HUES48 (cell line): ENCODE measurements at regions not wholly inside any gene's neighbourhood (a gene's known extent, or its start where the extent isn't known, plus 50 kb on each side); places are given as distances from the start of the nearest gene placed in this dataset.

Experiments used
- H3K27ac ChIP-seq: one replicate; pipeline ENCODE4 v1.7.0; 2013; ENCODE audit warnings: low read depth, low read length, inconsistent platforms
- H3K27me3 ChIP-seq: 2 replicates; pipeline ENCODE4 v1.6.1; 2013; ENCODE audit warnings: mild to moderate bottlenecking, low read length; ENCODE audit not compliant: control insufficient read depth, insufficient read depth
- H3K36me3 ChIP-seq: 2 replicates; pipeline ENCODE4 v1.6.1; 2013; ENCODE audit warnings: low read length; ENCODE audit not compliant: control insufficient read depth, insufficient read depth
- H3K4me1 ChIP-seq: 2 replicates; pipeline ENCODE4 v1.6.1; 2013; ENCODE audit warnings: mild to moderate bottlenecking, low read length; ENCODE audit not compliant: control insufficient read depth, insufficient read depth
- H3K4me3 ChIP-seq: 2 replicates; pipeline ENCODE4 v1.5.1; 2013; ENCODE audit warnings: mild to moderate bottlenecking, low read depth, low read length
- H3K9ac ChIP-seq: 2 replicates; pipeline ENCODE4 v1.6.1; 2013; ENCODE audit warnings: mild to moderate bottlenecking, low read depth, low read length, moderate library complexity
- H3K9me3 ChIP-seq: 2 replicates; pipeline ENCODE4 v1.6.1; 2013; ENCODE audit warnings: low read length; ENCODE audit not compliant: control insufficient read depth, insufficient read depth

GRCh38 chr14:76322594-76323220 lies 53.2 kb upstream of the ESRRB start:
- Histone ChIP-seq H3K36me3 (no peaks in the 10 kb centered on the region), H3K9ac (no peak overlapping the region), H3K4me1 (no peaks in the 10 kb centered on the region), H3K9me3 (no peaks in the 10 kb centered on the region), H3K27ac (no peak overlapping the region), H3K27me3 (no peaks in the 10 kb centered on the region; the same call in 1 of the 2 replicates), H3K4me3 (no peak overlapping the region)

DNA sequence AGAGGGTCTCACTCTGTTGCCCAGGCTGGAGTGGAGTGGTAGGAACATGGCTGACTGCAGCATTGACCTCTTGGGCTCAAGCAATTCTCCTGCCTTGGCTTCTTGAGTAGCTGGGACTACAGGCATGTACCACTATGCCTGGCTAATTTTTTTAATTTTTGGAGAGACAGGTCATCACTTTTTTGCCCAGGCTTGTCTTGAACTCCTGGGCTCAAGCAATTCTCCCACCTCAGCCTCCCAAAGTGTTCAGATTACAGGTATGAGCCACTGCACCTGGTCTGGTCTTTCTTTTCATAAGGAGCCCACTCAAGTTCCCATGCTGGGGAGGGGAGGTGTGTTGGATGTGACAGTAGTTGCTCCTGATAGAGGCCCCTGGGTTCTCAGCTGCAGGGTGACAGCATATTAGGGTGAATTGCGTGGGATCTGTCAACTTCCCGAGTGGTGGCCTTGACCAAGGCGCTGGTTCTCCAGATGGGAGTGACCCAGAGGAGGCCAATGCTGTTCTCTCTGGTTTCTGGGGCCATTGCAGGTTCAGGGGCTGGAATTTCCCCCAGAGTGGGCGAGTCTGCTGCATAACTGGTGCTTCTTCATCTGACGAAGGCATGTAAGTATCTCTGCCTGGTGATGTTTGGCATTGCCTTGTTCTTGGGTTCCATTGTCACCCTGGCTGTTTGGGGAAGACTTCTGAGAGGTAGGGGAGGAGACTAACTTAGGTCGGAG lies 52.4 kb upstream of the ESRRB start:
- peaks cover 7% of the 10 kb centered on the region for H3K27me3 ChIP-seq
- no peaks in the 10 kb centered on the region for H3K9me3 ChIP-seq
- peaks cover 3% of the 10 kb centered on the region for H3K4me1 ChIP-seq
- no peaks in the 10 kb centered on the region for H3K36me3 ChIP-seq
- H3K9ac ChIP-seq, result no peak overlapping the region
- H3K4me3 ChIP-seq, result no peak overlapping the region
- no peak overlapping the region for H3K27ac ChIP-seq

DNA sequence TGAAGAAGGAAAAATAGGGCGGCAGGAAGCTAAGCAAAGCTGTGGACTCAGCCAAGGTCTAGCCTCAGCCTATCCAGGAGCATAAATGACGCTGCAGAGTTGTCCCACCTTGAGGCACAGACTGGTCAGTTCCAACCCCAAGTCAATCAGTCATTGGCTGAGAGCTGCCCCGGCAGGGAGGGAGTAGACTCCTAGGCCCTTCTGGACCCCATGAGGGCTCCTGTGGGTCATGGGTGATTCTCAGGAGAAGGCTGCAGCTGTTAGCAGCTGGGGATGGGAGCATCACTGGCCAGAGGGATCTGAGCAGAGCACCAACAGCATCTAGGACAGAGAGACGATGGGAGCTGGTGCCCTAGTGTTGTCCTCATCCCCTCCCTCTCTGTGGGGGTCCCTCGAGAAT lies 51.8 kb upstream of the ESRRB start:
- peaks cover 9% of the 10 kb centered on the region for H3K4me1 ChIP-seq
- no peaks in the 10 kb centered on the region for H3K36me3 ChIP-seq
- H3K27me3 ChIP-seq, result peaks cover 13% of the 10 kb centered on the region
- H3K4me3 ChIP-seq, result no peak overlapping the region
- H3K9me3 ChIP-seq, result no peaks in the 10 kb centered on the region
- H3K27ac ChIP-seq, result no peak overlapping the region
- H3K9ac ChIP-seq, result no peak overlapping the region
